Cardiac fibroblast (primary cell): ENCODE measurements at regions not wholly inside any gene's neighbourhood (a gene's known extent, or its start where the extent isn't known, plus 50 kb on each side); places are given as distances from the start of the nearest gene placed in this dataset.

Experiments
- DNase-seq, 2 donors: peaks; one replicate each; pipeline versions ENCODE4 v3.0.0 to v3.0.0-alpha.2; 2010; ENCODE audit warnings: low read depth in 2 of 2
- H3K4me3 ChIP-seq, 2 donors: replicated peaks in 1 of 2; 1 replicate in 1 of 2; 2 replicates in 1 of 2; pipeline ENCODE4 v1.5.1; 2011; ENCODE audit warnings: low read depth in 2 of 2, low read length in 2 of 2, mild to moderate bottlenecking in 2 of 2, moderate library complexity in 1 of 2
- TF ChIP-seq, protein P1 (sequence below): IDR thresholded peaks from one replicate; pipeline ENCODE4 v1.5.1; 2011; ENCODE audit warnings: low read depth, mild to moderate bottlenecking, low read length, inconsistent platforms

GRCh38 chr1:88549536-88549935, 134.5 kb upstream of the PKN2 start:
- no peak overlapping the region for H3K4me3 ChIP-seq
- TF ChIP-seq, protein P1, sequence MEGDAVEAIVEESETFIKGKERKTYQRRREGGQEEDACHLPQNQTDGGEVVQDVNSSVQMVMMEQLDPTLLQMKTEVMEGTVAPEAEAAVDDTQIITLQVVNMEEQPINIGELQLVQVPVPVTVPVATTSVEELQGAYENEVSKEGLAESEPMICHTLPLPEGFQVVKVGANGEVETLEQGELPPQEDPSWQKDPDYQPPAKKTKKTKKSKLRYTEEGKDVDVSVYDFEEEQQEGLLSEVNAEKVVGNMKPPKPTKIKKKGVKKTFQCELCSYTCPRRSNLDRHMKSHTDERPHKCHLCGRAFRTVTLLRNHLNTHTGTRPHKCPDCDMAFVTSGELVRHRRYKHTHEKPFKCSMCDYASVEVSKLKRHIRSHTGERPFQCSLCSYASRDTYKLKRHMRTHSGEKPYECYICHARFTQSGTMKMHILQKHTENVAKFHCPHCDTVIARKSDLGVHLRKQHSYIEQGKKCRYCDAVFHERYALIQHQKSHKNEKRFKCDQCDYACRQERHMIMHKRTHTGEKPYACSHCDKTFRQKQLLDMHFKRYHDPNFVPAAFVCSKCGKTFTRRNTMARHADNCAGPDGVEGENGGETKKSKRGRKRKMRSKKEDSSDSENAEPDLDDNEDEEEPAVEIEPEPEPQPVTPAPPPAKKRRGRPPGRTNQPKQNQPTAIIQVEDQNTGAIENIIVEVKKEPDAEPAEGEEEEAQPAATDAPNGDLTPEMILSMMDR: peak; percentile 7
- peak; percentile 4 to 22 for DNase-seq

DNA sequence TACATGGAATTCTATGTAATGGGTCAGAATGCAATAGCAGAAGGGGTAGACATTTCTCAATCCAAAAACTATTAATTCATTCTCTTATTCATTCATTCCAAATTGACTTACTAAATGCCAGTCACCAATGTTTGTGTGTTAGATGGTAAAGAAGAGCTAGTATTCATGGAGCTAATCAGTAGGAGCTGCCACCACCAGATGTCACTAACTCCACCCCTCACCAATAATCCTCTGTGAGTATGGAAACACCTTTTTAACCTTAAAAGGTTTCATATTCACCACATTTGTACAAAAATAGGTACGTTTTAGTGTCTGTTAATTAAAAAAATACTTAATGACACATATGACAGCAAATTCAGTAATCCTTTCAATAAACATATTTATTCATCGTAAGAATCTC, 131.8 kb upstream of the PKN2 start:
- TF ChIP-seq, protein P1: no peak
- no peak overlapping the region for H3K4me3 ChIP-seq
- DNase-seq: no peak

DNA sequence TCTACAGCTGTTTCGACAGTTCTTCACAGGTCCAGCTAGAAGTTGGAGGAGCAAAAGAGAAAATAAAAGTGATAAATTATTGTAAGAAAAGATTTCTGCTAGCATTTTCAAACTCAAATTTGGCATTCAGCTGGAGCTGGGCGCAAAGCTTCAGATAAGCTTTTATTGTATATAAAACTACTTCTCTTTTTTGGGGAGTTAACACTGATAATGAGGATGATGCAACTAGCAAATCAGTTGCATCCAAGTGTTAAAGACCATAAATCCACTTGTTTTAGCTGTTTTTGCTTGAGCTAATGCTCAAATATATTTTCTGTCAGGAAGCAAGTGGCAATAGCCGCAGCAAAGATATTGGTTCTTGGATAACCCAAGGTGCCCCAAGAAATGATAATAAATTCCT, 127.1 kb upstream of the PKN2 start:
- no peak overlapping the region for H3K4me3 ChIP-seq
- TF ChIP-seq, protein P1: no peak
- DNase-seq: no peak

DNA sequence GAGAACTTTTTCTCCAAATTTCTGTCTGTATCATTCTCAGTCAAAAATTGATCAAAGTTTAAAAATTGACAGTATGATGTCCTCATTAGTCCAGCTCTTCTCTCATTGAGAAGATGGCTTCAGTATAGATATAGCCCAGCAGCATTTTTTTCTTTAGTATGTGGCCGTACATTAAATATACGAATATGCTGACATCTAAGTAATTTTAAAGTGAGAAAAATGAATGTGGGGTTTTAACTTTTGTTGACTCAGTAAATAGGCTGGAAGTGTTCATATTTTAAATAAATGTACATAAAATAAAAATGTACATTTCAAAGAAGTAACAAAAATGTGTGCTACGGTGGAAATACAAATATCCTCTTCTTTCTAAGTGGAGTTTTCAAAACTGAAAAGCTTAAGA, 123.5 kb upstream of the PKN2 start:
- no peak for DNase-seq
- no peak overlapping the region for H3K4me3 ChIP-seq

GRCh38 chr1:88562991-88563390, 121.1 kb upstream of the PKN2 start:
- TF ChIP-seq, protein P1: no peak
- H3K4me3 ChIP-seq: no peak overlapping the region

More for the DNA sequence above, 123.5 kb upstream of the PKN2 start:
- TF ChIP-seq, protein P1: no peak

DNA sequence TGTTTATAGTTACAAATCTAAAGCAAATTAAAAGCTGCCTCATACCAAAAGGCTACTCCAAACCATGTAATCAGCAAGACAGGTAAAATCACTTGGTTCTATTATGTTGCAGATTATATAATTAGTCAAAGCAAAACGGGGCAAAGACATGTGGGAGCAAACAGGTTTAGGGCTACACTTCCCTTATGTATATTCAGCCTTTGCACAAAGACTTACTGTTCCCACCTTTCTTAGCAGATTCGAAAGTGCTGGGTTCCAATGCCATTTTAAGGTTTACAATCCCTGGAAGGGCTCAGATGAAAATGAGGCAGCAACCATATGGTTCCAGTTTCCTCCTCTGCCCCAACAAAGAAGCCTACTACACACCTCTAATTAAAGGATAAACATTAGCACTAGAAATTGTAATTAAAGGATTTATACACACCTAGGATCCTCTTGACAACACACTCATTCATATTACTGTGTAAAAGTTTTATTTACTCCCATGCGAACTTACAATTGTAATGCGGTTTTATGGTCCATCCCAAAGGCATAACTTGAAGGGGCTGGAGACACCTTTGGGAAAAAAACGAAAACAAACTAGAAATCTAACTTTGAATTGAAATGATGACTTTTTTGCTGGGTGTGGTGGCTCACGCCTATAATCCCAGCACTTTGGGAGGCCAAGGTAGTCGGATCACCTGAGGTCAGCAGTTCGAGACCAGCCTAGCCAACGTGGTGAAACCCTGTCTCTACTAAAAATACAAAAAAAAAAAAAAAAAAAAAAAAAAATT, 117.3 kb upstream of the PKN2 start:
- no peak for DNase-seq
- TF ChIP-seq, protein P1: no peak
- H3K4me3 ChIP-seq: no peak overlapping the region

More at GRCh38 chr1:88562991-88563390, 121.1 kb upstream of the PKN2 start:
- DNase-seq: no peak
